ENCODE measurements at regions not wholly inside any gene's neighbourhood (a gene's known extent, or its start where the extent isn't known, plus 50 kb on each side); places are given as distances from the start of the nearest gene placed in this dataset.

- intact Hi-C loops (cut with DNase I) = no loop called here
- no peak for ATAC-seq
- no peak for DNase-seq (ENCODE audit: low spot score)
Observed at GRCh38 chr5:77157732-77158532, 52.5 kb upstream of the PDE8B start.

GRCh38 chr5:77156379-77156778, 54.1 kb upstream of the PDE8B start:
- ATAC-seq = no peak
- DNase-seq (ENCODE audit: low spot score) = no peak
- intact Hi-C loops (cut with DNase I) = no loop called here

GRCh38 chr5:77155179-77155785, 55.2 kb upstream of the PDE8B start:
- DNase-seq (ENCODE audit: low spot score) (no peak), ATAC-seq (no peak)
- intact Hi-C loops (cut with DNase I) = no loop called here

- intact Hi-C loops (cut with DNase I) = no loop called here
- no peak for ATAC-seq
- DNase-seq (ENCODE audit: low spot score) = no peak
Observed at GRCh38 chr5:77152441-77152840, 58.0 kb upstream of the PDE8B start.

GRCh38 chr5:77151501-77151900, 59.0 kb upstream of the PDE8B start:
- intact Hi-C loops (cut with DNase I) = no loop called here
- ATAC-seq = no peak

GRCh38 chr5:77146896-77147295, 59.8 kb upstream of the ZBED3 start:
- intact Hi-C loops (cut with DNase I) = loop anchor here (5.0 kb wide), 1 partner anchor 345 kb away; the partner anchor contains the start of gene WDR41
- ATAC-seq (no peak), DNase-seq (ENCODE audit: low spot score) (no peak)

More at GRCh38 chr5:77151501-77151900, 59.0 kb upstream of the PDE8B start:
- no peak for DNase-seq (ENCODE audit: low spot score)

GRCh38 chr5:77145666-77146065, 58.6 kb upstream of the ZBED3 start:
- DNase-seq (ENCODE audit: low spot score) (no peak), ATAC-seq (no peak)
- intact Hi-C loops (cut with DNase I) = loop anchor here (5.0 kb wide), 1 partner anchor 347 kb away; the partner anchor contains the start of gene WDR41

- intact Hi-C loops (cut with DNase I) = loop anchor here (5.0 kb wide), 1 partner anchor 348 kb away; the partner anchor contains the start of gene WDR41
- ATAC-seq (no peak), DNase-seq (ENCODE audit: low spot score) (no peak)
Observed at GRCh38 chr5:77144837-77145139, 57.7 kb upstream of the ZBED3 start.

GRCh38 chr5:77143998-77144836, 57.1 kb upstream of the ZBED3 start:
- intact Hi-C loops (cut with DNase I) = no loop called here
- DNase-seq (ENCODE audit: low spot score) (peak; percentile 81), ATAC-seq (peak; percentile 93)

GRCh38 chr5:77140350-77140749, 53.3 kb upstream of the ZBED3 start:
- intact Hi-C loops (cut with DNase I) = no loop called here
- ATAC-seq = no peak
- DNase-seq (ENCODE audit: low spot score) = no peak

GRCh38 chr5:77139001-77139400, 51.9 kb upstream of the ZBED3 start:
- no peak for DNase-seq (ENCODE audit: low spot score)

More at GRCh38 chr5:77139001-77139400, 51.9 kb upstream of the ZBED3 start:
- intact Hi-C loops (cut with DNase I) = no loop called here
- ATAC-seq = peak; percentile 26
